HG02610 (cell line): ENCODE measurements at regions not wholly inside any gene's neighbourhood (a gene's known extent, or its start where the extent isn't known, plus 50 kb on each side); places are given as distances from the start of the nearest gene placed in this dataset.

ENCODE experiments used
- ATAC-seq: cut with Tn5 transposase; IDR thresholded peaks from one replicate; pipeline ENCODE4 v1.9.1; 2021; ENCODE audit warnings: mild to moderate bottlenecking, moderate library complexity; ENCODE audit not compliant: unreplicated experiment

- ATAC-seq: no peak
Observed at GRCh38 chr11:22497474-22497873, 128.1 kb downstream of the FANCF start.

- no peak for ATAC-seq
Observed at GRCh38 chr11:22491555-22492225, 133.9 kb downstream of the FANCF start.

DNA sequence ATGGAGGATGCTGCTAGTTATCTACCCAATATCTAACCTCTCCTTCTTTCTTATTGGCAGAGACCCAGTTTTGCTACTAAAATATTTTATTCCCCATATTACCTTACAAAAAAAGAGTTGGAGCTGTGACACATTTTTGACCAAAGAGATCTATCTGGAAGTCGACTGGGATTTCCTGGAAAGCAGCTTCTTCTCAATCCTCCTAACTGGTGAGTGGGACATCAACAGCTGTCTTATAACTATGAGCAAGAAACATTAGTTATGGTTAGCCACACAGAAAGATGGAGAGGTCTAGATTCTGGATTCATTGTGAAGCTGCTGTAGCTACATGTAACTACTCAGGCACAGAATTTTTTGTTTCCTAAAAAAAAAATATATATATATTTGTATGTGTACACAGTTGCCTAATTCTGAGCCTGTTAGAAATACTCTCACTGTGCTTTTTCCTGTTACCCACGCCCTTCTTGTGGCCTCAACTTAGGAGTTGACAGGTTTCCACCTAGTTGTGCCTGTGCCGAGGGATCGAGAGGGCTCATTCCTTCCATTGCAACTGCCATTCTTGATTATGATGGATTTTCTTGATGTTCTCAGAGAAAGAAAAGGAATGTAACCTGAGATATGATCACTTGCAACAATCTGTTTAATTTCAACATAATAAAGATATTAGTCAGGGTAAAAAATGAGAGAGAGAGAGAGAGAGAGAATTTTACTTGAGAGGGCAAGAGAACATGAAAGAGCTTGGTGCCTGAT is 142.0 kb downstream of the SLC17A6 start:
- no peak for ATAC-seq

- no peak for ATAC-seq
Observed at GRCh38 chr11:22479208-22479607, 141.0 kb downstream of the SLC17A6 start.

DNA sequence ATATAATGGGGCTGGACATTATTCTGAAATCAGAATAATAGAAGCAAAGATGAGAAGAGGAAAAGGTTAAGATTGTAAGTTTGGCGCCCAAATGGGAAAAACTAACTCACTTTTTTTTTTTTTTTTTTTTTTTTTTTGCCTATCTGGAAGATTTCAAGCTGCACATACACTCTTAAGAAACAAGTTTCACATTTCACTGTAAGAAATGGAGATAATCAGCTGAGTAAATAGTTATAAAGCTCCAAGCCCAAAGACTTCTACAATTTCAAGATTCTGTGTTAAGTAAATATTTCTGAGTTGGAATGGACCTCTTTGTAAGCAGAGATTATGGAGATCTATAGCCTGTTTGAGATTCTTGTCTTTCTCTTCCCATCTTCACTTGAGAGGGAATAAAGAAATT is 140.0 kb downstream of the SLC17A6 start:
- ATAC-seq: no peak

GRCh38 chr11:22477312-22477711 is 139.1 kb downstream of the SLC17A6 start:
- ATAC-seq: no peak

DNA sequence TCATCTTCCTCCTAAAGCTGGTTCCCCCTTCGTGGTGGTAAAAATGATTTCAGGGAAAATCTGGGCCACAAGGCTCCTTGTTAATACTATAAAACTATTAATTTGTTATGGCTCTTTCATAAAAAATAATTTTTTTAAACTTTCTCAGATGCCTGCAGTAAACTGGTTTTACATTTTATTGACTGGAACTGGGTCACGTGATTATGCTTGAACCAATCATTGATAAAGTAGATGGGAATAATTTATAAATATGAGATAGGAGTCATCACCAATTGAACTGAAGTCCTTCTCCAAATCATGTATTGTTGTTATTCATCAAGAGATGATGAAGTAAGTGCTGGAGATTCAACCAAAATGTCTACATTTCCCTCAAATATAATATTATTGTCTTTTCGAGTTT is 138.4 kb downstream of the SLC17A6 start:
- ATAC-seq: no peak

DNA sequence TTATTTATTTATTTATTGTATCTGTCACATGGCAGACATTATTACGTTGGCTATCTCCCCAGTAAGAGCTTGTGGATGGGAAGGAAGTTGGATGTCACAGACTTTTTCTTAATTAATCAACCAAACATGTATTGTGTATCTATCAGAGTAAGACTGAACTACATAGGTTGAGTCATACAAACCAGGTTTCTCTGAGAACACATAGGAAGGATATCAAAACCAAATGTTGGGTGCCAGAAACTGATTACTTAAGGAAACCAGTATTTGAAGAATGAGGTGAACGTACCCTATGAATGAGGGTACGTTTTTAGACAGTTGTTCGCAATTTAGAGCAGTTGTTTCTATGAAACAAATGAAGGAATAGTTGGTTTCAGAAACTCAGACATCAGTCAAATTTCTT is 136.4 kb downstream of the SLC17A6 start:
- no peak for ATAC-seq

- no peak for ATAC-seq
Observed at GRCh38 chr11:22473586-22473985, 135.4 kb downstream of the SLC17A6 start.

DNA sequence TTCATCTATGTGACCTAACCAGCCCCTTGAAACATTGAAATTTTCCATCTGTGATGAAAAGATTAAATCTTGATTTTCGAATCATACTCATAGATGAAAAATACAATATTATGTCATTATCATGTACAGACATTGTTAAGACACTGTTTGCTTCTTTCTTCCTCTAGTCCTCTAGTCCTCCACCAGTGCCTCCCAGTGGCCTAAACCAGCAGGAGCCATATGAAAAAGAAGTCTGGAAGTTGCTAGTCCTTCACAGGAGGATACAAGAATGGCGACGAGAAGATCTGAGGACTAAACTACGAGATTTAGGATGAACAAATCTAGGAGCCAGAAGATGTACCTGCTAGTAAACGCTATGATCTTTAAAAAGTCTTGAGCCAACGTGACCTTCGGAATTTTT is 134.1 kb downstream of the SLC17A6 start:
- no peak for ATAC-seq

DNA sequence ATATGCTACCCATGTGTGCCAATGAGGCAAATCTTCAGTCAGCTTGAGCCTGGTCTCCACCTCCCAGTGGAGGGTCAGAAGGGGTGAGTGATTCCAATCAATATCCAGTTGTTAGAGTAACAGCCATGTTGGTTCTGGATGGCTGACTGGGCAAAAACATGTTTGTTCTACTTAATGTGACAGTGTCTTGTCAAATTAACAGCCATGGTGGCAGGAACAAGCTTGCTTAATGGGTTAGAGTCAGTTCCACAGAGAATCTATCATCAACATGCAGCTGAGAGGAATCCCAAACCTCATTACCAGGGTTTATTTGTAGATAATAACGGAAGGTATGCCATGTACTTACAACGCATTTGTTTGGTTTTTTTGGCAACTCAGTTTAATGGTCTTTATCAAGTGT is 133.2 kb downstream of the SLC17A6 start:
- no peak for ATAC-seq

GRCh38 chr11:22467741-22468140 is 129.6 kb downstream of the SLC17A6 start:
- ATAC-seq: no peak

- ATAC-seq: no peak
Observed at GRCh38 chr11:22467248-22467647, 129.1 kb downstream of the SLC17A6 start.

- ATAC-seq: no peak
Observed at GRCh38 chr11:22466809-22467208, 128.6 kb downstream of the SLC17A6 start.

- no peak for ATAC-seq
Observed at GRCh38 chr11:22466351-22466750, 128.2 kb downstream of the SLC17A6 start.

GRCh38 chr11:22465620-22466019 is 127.4 kb downstream of the SLC17A6 start:
- ATAC-seq: no peak

DNA sequence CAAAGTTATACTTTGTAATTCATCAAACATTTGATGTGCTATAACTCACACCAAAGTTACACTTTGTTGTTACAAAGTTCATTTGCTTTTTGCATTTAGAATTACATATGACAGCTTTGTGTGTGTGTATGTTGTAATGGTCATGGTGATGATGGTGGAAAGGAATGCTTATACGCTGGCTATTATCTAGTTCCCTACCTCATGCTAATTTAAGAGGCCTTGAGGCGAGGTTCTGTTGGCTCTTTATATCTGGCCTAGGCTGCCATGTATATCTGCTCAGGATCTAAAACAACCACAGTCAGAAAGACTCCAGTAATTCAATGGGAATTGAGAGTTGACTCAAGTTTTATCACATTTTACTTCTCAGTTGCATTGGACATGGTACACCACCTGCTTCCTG is 123.4 kb downstream of the SLC17A6 start:
- no peak for ATAC-seq

DNA sequence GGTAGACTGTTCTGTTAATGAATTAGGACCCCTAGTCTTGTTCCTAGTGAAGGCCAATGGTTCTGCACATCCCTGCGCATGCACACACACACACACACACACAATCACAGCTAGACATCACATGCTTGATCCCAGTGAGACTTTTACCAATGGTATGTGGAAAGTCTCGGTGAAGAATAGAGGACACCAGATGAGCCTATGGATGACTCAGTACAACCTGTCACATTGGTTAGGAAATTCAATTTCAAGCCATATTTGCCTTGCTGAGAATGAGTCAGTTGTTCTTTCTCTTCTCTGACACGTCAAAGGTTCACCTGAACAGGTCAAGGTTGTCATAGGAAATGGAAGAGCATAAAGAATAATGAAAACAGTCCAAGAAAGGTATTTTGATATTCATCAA is 122.0 kb downstream of the SLC17A6 start:
- no peak for ATAC-seq

DNA sequence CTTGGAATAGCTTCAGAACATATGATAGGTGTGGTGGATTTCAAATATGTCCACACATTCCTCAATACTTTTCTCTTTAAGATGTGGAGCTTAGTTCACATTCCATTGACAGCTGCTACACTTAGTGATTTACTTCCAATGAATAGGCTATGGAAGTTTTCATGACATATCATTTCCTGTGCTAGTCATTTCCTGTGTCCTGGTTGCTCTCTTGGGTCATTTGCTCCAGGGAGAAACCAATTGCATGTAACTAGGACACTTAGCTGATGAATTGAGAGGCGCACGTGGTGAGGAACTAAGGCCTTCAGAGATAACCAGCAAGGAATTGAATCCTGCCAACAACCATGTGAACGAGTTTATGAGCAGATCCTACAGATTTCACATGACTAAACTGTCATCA is 120.9 kb downstream of the SLC17A6 start:
- no peak for ATAC-seq

GRCh38 chr11:22458161-22458560 is 120.0 kb downstream of the SLC17A6 start:
- ATAC-seq: no peak

DNA sequence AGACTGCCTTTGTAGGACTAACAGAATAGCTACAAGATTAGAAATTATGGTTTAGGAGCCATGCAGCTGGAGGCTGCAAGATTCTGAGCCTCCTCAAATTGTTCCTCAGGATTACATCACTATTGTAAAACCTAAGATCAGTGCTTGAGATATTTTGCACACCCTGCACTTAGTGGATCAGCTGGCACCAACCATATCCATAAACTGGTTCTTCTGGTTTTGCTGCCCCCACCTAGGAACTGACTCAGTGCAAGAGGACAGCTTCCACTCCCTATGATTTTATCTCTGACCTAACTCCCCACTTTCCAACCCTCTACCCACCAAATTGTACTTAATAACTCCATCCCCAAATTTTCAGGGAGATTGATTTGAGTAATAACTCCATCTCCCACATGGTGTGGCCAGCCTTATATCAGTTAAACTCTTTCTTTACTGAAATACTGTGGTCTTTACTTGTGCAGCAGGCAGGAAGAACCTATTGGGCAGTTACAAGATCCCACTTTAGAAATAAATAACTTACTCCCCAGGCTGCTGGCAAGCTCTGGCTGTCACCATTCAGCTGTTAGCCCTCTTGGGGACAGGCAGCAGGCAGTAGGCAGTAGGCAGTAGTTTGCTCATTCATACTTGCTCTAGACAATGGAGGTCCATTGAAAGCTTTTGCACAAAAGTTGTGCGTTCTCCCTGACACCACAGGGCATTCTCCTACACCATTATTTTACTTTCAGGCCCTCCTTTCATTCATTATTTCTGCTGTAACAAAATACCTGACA is 119.0 kb downstream of the SLC17A6 start:
- no peak for ATAC-seq
